SW 1271 (cell line): ENCODE measurements at regions not wholly inside any gene's neighbourhood (a gene's known extent, or its start where the extent isn't known, plus 50 kb on each side); places are given as distances from the start of the nearest gene placed in this dataset.

Experiments used
- DNase-seq, 2 experiments: peaks; one replicate each; lab custom pipeline; 2025; lab: John Stamatoyannopoulos, UW

- DNase-seq: no peak
Measured at GRCh38 chr17:71158437-71158836, 962.4 kb upstream of the SOX9 start.

- no peak for DNase-seq
Measured at GRCh38 chr17:71163121-71163812, 957.6 kb upstream of the SOX9 start.

GRCh38 chr17:71163813-71164122 lies 957.1 kb upstream of the SOX9 start:
- no peak for DNase-seq

GRCh38 chr17:71164561-71164960 lies 956.3 kb upstream of the SOX9 start:
- DNase-seq: no peak

- DNase-seq: no peak
Measured at GRCh38 chr17:71166311-71166710, 954.5 kb upstream of the SOX9 start.

- DNase-seq: no peak
Measured at GRCh38 chr17:71168053-71168741, 952.6 kb upstream of the SOX9 start.

GRCh38 chr17:71170070-71170469 lies 950.8 kb upstream of the SOX9 start:
- DNase-seq: no peak

- DNase-seq: no peak
Measured at GRCh38 chr17:71171270-71171669, 949.5 kb upstream of the SOX9 start.

- no peak for DNase-seq
Measured at GRCh38 chr17:71173991-71174390, 946.8 kb upstream of the SOX9 start.

- no peak for DNase-seq
Measured at GRCh38 chr17:71176331-71176730, 944.5 kb upstream of the SOX9 start.

- DNase-seq: no peak
Measured at GRCh38 chr17:71176928-71177443, 943.8 kb upstream of the SOX9 start.

GRCh38 chr17:71180801-71181385 lies 939.9 kb upstream of the SOX9 start:
- no peak for DNase-seq

- no peak for DNase-seq
Measured at GRCh38 chr17:71183066-71183660, 937.7 kb upstream of the SOX9 start.

- DNase-seq: no peak
Measured at GRCh38 chr17:71184716-71185115, 936.1 kb upstream of the SOX9 start.

- no peak for DNase-seq
Measured at GRCh38 chr17:71187145-71187878, 933.5 kb upstream of the SOX9 start.

GRCh38 chr17:71188811-71189492 lies 931.9 kb upstream of the SOX9 start:
- DNase-seq: peak; percentile 29 to 70

- no peak for DNase-seq
Measured at GRCh38 chr17:71189493-71189831, 931.4 kb upstream of the SOX9 start.

GRCh38 chr17:71192039-71192555 lies 928.7 kb upstream of the SOX9 start:
- DNase-seq: no peak

GRCh38 chr17:71192848-71193247 lies 928.0 kb upstream of the SOX9 start:
- no peak for DNase-seq

- no peak for DNase-seq
Measured at GRCh38 chr17:71200597-71200996, 920.2 kb upstream of the SOX9 start.

GRCh38 chr17:71201639-71202038 lies 919.2 kb upstream of the SOX9 start:
- DNase-seq: no peak

GRCh38 chr17:71202449-71202848 lies 918.4 kb upstream of the SOX9 start:
- no peak for DNase-seq
